ENCODE measurements at regions not wholly inside any gene's neighbourhood (a gene's known extent, or its start where the extent isn't known, plus 50 kb on each side); places are given as distances from the start of the nearest gene placed in this dataset.

GRCh38 chr14:66085665-66086064, 400.5 kb upstream of the CCDC196 start:
- no peaks in the 10 kb centered on the region for H3K9me3 ChIP-seq
- peaks cover 0 to 9% (median 0%) of the 10 kb centered on the region in 12 donors for H3K4me1 ChIP-seq
- DNase-seq = no peak
- H3K27me3 ChIP-seq = peaks cover 0 to 4% (median 0%) of the 10 kb centered on the region in 9 donors
- H3K36me3 ChIP-seq = no peaks in the 10 kb centered on the region
- no peak overlapping the region for H3K4me3 ChIP-seq
- 82 to 92% (median 88%) methylated on average over 8 of the region's 8 CpGs for WGBS, 4 donors
- no peak overlapping the region for H3K27ac ChIP-seq
- TF ChIP-seq POLR2A (IDR thresholded peaks at IDR 0.05) (no peak), CTCF (IDR thresholded peaks at IDR 0.05) (no peak)
- ATAC-seq = no peak
- intact Hi-C loops (cut with DNase I) = no loop called here

- TF ChIP-seq CTCF (IDR thresholded peaks at IDR 0.05) (no peak), POLR2A (IDR thresholded peaks at IDR 0.05) (no peak)
- peaks cover 0 to 4% (median 0%) of the 10 kb centered on the region in 12 donors for H3K4me1 ChIP-seq
- H3K27ac ChIP-seq = no peak overlapping the region
- H3K9me3 ChIP-seq = no peaks in the 10 kb centered on the region
- no peak overlapping the region for H3K4me3 ChIP-seq
- WGBS, 4 donors = 38 to 53% (median 46%) methylated on average over 4 of the region's 4 CpGs
- H3K36me3 ChIP-seq = no peaks in the 10 kb centered on the region
- no peak for ATAC-seq
- DNase-seq = no peak
- H3K27me3 ChIP-seq = no peaks in the 10 kb centered on the region
- intact Hi-C loops (cut with DNase I) = no loop called here
Observed at GRCh38 chr14:66087231-66087630, 398.9 kb upstream of the CCDC196 start.

GRCh38 chr14:66088656-66089055, 397.5 kb upstream of the CCDC196 start:
- Histone ChIP-seq H3K27ac (no peak overlapping the region), H3K9me3 (no peaks in the 10 kb centered on the region), H3K4me1 (no peaks in the 10 kb centered on the region), H3K4me3 (no peak overlapping the region), H3K27me3 (peaks cover 0 to 1% (median 0%) of the 10 kb centered on the region in 9 donors), H3K36me3 (no peaks in the 10 kb centered on the region)
- no peak for ATAC-seq
- 68 to 83% (median 75%) methylated on average over 3 of the region's 3 CpGs for WGBS, 4 donors
- TF ChIP-seq CTCF (IDR thresholded peaks at IDR 0.05) = no peak
- intact Hi-C loops (cut with DNase I) = no loop called here
- DNase-seq = no peak

GRCh38 chr14:66092206-66092605, 394.0 kb upstream of the CCDC196 start:
- TF ChIP-seq POLR2A (IDR thresholded peaks at IDR 0.05) (no peak), CTCF (IDR thresholded peaks at IDR 0.05) (no peak)
- H3K4me3 ChIP-seq = no peak overlapping the region
- H3K36me3 ChIP-seq = no peaks in the 10 kb centered on the region
- H3K27me3 ChIP-seq = peaks cover 0 to 11% (median 0%) of the 10 kb centered on the region in 9 donors
- ATAC-seq (no peak), DNase-seq (no peak)
- no peaks in the 10 kb centered on the region for H3K4me1 ChIP-seq
- WGBS, 4 donors = 90 to 97% (median 93%) methylated on average over 1 of the region's 1 CpG
- H3K9me3 ChIP-seq = no peaks in the 10 kb centered on the region
- no peak overlapping the region for H3K27ac ChIP-seq
- intact Hi-C loops (cut with DNase I) = no loop called here
